MM.1S (cell line): ENCODE measurements at regions not wholly inside any gene's neighbourhood (a gene's known extent, or its start where the extent isn't known, plus 50 kb on each side); places are given as distances from the start of the nearest gene placed in this dataset.

Experiments
- EZH2 ChIP-seq: fragments of 300-600 bp; sonication (generic); optimal IDR thresholded peaks from 2 replicates; pipeline ENCODE3; 2017; ENCODE audit warnings: low read depth, mild to moderate bottlenecking, antibody characterized with exemption, low read length, mixed read lengths
- EZH2phosphoT487 ChIP-seq: fragments of 300-600 bp; sonication (generic); IDR thresholded peaks from 2 replicates; pipeline ENCODE4 v1.6.1; 2018; ENCODE audit warnings: antibody characterized with exemption, low read length
- TF ChIP-seq, protein P1 (sequence below): fragments of 300-600 bp; sonication (generic); IDR thresholded peaks from 2 replicates; pipeline ENCODE4 v1.5.1; 2016; ENCODE audit warnings: antibody characterized with exemption, low read length, mixed read lengths

DNA sequence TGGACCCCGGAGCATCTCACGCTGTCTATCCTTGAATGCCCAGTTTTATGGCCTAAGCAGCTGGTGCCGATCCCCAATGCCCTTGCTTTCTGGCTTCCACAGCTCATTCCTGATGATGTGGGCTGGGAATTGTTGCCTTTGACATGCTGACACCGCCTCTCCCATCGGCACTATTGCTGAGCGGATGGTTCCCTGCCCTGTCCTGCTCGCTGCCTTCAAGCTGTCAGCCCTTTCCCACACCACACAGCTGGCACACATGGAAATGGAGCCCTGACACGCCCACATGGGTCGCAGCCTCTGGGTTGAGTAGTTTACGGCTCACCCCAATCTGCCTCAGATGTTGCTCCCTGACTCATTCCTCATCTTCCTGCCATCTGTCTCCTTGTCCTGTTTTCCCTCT, 110.2 kb upstream of the SESN3 start:
- TF ChIP-seq, protein P1, sequence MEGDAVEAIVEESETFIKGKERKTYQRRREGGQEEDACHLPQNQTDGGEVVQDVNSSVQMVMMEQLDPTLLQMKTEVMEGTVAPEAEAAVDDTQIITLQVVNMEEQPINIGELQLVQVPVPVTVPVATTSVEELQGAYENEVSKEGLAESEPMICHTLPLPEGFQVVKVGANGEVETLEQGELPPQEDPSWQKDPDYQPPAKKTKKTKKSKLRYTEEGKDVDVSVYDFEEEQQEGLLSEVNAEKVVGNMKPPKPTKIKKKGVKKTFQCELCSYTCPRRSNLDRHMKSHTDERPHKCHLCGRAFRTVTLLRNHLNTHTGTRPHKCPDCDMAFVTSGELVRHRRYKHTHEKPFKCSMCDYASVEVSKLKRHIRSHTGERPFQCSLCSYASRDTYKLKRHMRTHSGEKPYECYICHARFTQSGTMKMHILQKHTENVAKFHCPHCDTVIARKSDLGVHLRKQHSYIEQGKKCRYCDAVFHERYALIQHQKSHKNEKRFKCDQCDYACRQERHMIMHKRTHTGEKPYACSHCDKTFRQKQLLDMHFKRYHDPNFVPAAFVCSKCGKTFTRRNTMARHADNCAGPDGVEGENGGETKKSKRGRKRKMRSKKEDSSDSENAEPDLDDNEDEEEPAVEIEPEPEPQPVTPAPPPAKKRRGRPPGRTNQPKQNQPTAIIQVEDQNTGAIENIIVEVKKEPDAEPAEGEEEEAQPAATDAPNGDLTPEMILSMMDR, result no peak
- TF ChIP-seq EZH2 (no peak), EZH2phosphoT487 (no peak)
